ENCODE measurements at regions not wholly inside any gene's neighbourhood (a gene's known extent, or its start where the extent isn't known, plus 50 kb on each side); places are given as distances from the start of the nearest gene placed in this dataset.

- TF ChIP-seq CTCF (IDR thresholded peaks at IDR 0.05) = no peak
Measured at GRCh38 chr12:118841588-118841987, 139.8 kb upstream of the SRRM4 start.

GRCh38 chr12:118842866-118843265 lies 138.5 kb upstream of the SRRM4 start:
- intact Hi-C loops (cut with DNase I; ENCODE audit: low total_unique reads) = no loop called here
- no peaks in the 10 kb centered on the region for H3K27me3 ChIP-seq
- no peak overlapping the region for H3K4me3 ChIP-seq
- H3K27ac ChIP-seq = no peak overlapping the region
- H3K36me3 ChIP-seq = no peaks in the 10 kb centered on the region
- no peak for DNase-seq
- no peak for TF ChIP-seq CTCF (IDR thresholded peaks at IDR 0.05)
- H3K4me1 ChIP-seq = no peaks in the 10 kb centered on the region
- no peaks in the 10 kb centered on the region for H3K9me3 ChIP-seq

More at GRCh38 chr12:118841588-118841987, 139.8 kb upstream of the SRRM4 start:
- no peak for DNase-seq
- H3K9me3 ChIP-seq = no peaks in the 10 kb centered on the region
- H3K4me1 ChIP-seq = no peaks in the 10 kb centered on the region
- H3K27me3 ChIP-seq = no peaks in the 10 kb centered on the region
- H3K4me3 ChIP-seq = no peak overlapping the region
- H3K27ac ChIP-seq = no peak overlapping the region
- intact Hi-C loops (cut with DNase I; ENCODE audit: low total_unique reads) = no loop called here
- no peaks in the 10 kb centered on the region for H3K36me3 ChIP-seq

- no peaks in the 10 kb centered on the region for H3K4me1 ChIP-seq
- intact Hi-C loops (cut with DNase I; ENCODE audit: low total_unique reads) = no loop called here
- H3K36me3 ChIP-seq = no peaks in the 10 kb centered on the region
- no peak overlapping the region for H3K27ac ChIP-seq
- H3K9me3 ChIP-seq = no peaks in the 10 kb centered on the region
- no peaks in the 10 kb centered on the region for H3K27me3 ChIP-seq
- TF ChIP-seq CTCF (IDR thresholded peaks at IDR 0.05) = no peak
- no peak overlapping the region for H3K4me3 ChIP-seq
- no peak for DNase-seq
Measured at GRCh38 chr12:118846416-118846815, 134.9 kb upstream of the SRRM4 start.

GRCh38 chr12:118850244-118850825 lies 131.0 kb upstream of the SRRM4 start:
- no peak overlapping the region for H3K27ac ChIP-seq
- DNase-seq = no peak
- H3K4me1 ChIP-seq = no peaks in the 10 kb centered on the region
- H3K27me3 ChIP-seq = no peaks in the 10 kb centered on the region
- TF ChIP-seq CTCF (IDR thresholded peaks at IDR 0.05) = peak in 1 of 2 experiments; percentile 21
- intact Hi-C loops (cut with DNase I; ENCODE audit: low total_unique reads) = no loop called here
- H3K4me3 ChIP-seq = no peak overlapping the region
- H3K9me3 ChIP-seq = no peaks in the 10 kb centered on the region
- no peaks in the 10 kb centered on the region for H3K36me3 ChIP-seq

- Histone ChIP-seq H3K4me3 (no peak overlapping the region), H3K36me3 (no peaks in the 10 kb centered on the region), H3K27me3 (no peaks in the 10 kb centered on the region), H3K27ac (no peak overlapping the region), H3K4me1 (no peaks in the 10 kb centered on the region), H3K9me3 (no peaks in the 10 kb centered on the region)
- no peak for DNase-seq
- intact Hi-C loops (cut with DNase I; ENCODE audit: low total_unique reads) = no loop called here
- TF ChIP-seq CTCF (IDR thresholded peaks at IDR 0.05) = no peak
Measured at GRCh38 chr12:118851891-118852290, 129.4 kb upstream of the SRRM4 start.

GRCh38 chr12:118853634-118854033 lies 127.7 kb upstream of the SRRM4 start:
- no peak for TF ChIP-seq CTCF (IDR thresholded peaks at IDR 0.05)
- Histone ChIP-seq H3K4me1 (no peaks in the 10 kb centered on the region), H3K27ac (no peak overlapping the region), H3K36me3 (no peaks in the 10 kb centered on the region), H3K9me3 (no peaks in the 10 kb centered on the region), H3K27me3 (no peaks in the 10 kb centered on the region), H3K4me3 (no peak overlapping the region)
- intact Hi-C loops (cut with DNase I; ENCODE audit: low total_unique reads) = no loop called here
- DNase-seq = no peak

All from tibial artery (tissue), 4 donors.